ENCODE measurements at regions not wholly inside any gene's neighbourhood (a gene's known extent, or its start where the extent isn't known, plus 50 kb on each side); places are given as distances from the start of the nearest gene placed in this dataset.

GRCh38 chr15:88400084-88400483 lies 67.1 kb downstream of the MRPL46 start:
- Histone ChIP-seq H3K4me3 (ENCODE audit: low read depth, low read length) (no peak overlapping the region), H3K9me3 (ENCODE audit: control insufficient read depth, insufficient read depth, low read depth, low read length) (no peaks in the 10 kb centered on the region), H3K4me1 (ENCODE audit: control insufficient read depth, insufficient read depth, low read length) (peaks cover 7% of the 10 kb centered on the region; the same call in 1 of the 2 replicates), H3K36me3 (ENCODE audit: control insufficient read depth in 2 of 2, insufficient read depth in 1 of 2, low read length in 2 of 2) (no peaks in the 10 kb centered on the region), H3K27ac (ENCODE audit: extremely low read depth, low read depth, low read length) (no peak overlapping the region)
- TF ChIP-seq ZBTB17 (tag by site-specific recombination; IDR thresholded peaks at IDR 0.05): no peak
- no peak for TF ChIP-seq ZNF560 (tag by site-specific recombination; IDR thresholded peaks at IDR 0.05; ENCODE audit: borderline replicate concordance)
- no peak for TF ChIP-seq ZNF580 (tag by site-specific recombination; IDR thresholded peaks at IDR 0.05)
- TF ChIP-seq ZNF248 (tag by site-specific recombination; IDR thresholded peaks at IDR 0.05): no peak
- no peak for TF ChIP-seq KLF1 (tag by site-specific recombination; IDR thresholded peaks at IDR 0.05)
- TF ChIP-seq IKZF3 (tag by site-specific recombination; IDR thresholded peaks at IDR 0.05): no peak
- TF ChIP-seq, protein P1, sequence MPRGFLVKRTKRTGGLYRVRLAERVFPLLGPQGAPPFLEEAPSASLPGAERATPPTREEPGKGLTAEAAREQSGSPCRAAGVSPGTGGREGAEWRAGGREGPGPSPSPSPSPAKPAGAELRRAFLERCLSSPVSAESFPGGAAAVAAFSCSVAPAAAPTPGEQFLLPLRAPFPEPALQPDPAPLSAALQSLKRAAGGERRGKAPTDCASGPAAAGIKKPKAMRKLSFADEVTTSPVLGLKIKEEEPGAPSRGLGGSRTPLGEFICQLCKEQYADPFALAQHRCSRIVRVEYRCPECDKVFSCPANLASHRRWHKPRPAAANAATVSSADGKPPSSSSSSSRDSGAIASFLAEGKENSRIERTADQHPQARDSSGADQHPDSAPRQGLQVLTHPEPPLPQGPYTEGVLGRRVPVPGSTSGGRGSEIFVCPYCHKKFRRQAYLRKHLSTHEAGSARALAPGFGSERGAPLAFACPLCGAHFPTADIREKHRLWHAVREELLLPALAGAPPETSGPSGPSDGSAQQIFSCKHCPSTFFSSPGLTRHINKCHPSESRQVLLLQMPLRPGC (tag by site-specific recombination; IDR thresholded peaks at IDR 0.05): no peak
- TF ChIP-seq ZSCAN18 (tag by site-specific recombination; IDR thresholded peaks at IDR 0.05): no peak
- no peak for TF ChIP-seq ZNF48 (tag by site-specific recombination; IDR thresholded peaks at IDR 0.05)
- TF ChIP-seq SP7 (tag by site-specific recombination; IDR thresholded peaks at IDR 0.05): no peak
- TF ChIP-seq, protein P2, sequence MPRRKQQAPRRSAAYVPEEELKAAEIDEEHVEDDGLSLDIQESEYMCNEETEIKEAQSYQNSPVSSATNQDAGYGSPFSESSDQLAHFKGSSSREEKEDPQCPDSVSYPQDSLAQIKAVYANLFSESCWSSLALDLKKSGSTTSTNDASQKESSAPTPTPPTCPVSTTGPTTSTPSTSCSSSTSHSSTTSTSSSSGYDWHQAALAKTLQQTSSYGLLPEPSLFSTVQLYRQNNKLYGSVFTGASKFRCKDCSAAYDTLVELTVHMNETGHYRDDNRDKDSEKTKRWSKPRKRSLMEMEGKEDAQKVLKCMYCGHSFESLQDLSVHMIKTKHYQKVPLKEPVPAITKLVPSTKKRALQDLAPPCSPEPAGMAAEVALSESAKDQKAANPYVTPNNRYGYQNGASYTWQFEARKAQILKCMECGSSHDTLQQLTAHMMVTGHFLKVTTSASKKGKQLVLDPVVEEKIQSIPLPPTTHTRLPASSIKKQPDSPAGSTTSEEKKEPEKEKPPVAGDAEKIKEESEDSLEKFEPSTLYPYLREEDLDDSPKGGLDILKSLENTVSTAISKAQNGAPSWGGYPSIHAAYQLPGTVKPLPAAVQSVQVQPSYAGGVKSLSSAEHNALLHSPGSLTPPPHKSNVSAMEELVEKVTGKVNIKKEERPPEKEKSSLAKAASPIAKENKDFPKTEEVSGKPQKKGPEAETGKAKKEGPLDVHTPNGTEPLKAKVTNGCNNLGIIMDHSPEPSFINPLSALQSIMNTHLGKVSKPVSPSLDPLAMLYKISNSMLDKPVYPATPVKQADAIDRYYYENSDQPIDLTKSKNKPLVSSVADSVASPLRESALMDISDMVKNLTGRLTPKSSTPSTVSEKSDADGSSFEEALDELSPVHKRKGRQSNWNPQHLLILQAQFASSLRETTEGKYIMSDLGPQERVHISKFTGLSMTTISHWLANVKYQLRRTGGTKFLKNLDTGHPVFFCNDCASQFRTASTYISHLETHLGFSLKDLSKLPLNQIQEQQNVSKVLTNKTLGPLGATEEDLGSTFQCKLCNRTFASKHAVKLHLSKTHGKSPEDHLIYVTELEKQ (tag by site-specific recombination; IDR thresholded peaks at IDR 0.05; ENCODE audit: borderline replicate concordance): no peak
- TF ChIP-seq ZNF19 (tag by site-specific recombination; IDR thresholded peaks at IDR 0.05; ENCODE audit: low read depth): no peak
- no peak for TF ChIP-seq ZNF548 (tag by site-specific recombination; IDR thresholded peaks at IDR 0.05)
- no peak for TF ChIP-seq ZBTB20 (tag by site-specific recombination; IDR thresholded peaks at IDR 0.05)
- ChIA-PET POLR2A (no interaction called here), CTCF (interaction anchor here (1.1 to 1.2 kb wide), 2 partner anchors 14 to 154 kb away, joined by 3 to 5 read pairs; no protein-coding TSS in a partner anchor)

GRCh38 chr15:88399021-88399685 lies 68.0 kb downstream of the MRPL46 start:
- no peaks in the 10 kb centered on the region for H3K9me3 ChIP-seq (ENCODE audit: control insufficient read depth, insufficient read depth, low read depth, low read length)
- CTCF ChIA-PET: interaction anchor here (0.5 to 1.2 kb wide), 3 partner anchors 15 to 153 kb away, joined by 3 to 5 read pairs (median 4); no protein-coding TSS in a partner anchor
- peaks cover 7% of the 10 kb centered on the region; the same call in 1 of the 2 replicates for H3K4me1 ChIP-seq (ENCODE audit: control insufficient read depth, insufficient read depth, low read length)
- H3K27ac ChIP-seq (ENCODE audit: extremely low read depth, low read depth, low read length): no peak overlapping the region
- no peak overlapping the region for H3K4me3 ChIP-seq (ENCODE audit: low read depth, low read length)
- POLR2A ChIA-PET: no interaction called here
- no peaks in the 10 kb centered on the region for H3K36me3 ChIP-seq (ENCODE audit: control insufficient read depth in 2 of 2, insufficient read depth in 1 of 2, low read length in 2 of 2)
- no peak for TF ChIP-seq SP7 (tag by site-specific recombination; IDR thresholded peaks at IDR 0.05)
- TF ChIP-seq ZNF747 (tag by site-specific recombination; IDR thresholded peaks at IDR 0.05): no peak
- TF ChIP-seq, protein P3, sequence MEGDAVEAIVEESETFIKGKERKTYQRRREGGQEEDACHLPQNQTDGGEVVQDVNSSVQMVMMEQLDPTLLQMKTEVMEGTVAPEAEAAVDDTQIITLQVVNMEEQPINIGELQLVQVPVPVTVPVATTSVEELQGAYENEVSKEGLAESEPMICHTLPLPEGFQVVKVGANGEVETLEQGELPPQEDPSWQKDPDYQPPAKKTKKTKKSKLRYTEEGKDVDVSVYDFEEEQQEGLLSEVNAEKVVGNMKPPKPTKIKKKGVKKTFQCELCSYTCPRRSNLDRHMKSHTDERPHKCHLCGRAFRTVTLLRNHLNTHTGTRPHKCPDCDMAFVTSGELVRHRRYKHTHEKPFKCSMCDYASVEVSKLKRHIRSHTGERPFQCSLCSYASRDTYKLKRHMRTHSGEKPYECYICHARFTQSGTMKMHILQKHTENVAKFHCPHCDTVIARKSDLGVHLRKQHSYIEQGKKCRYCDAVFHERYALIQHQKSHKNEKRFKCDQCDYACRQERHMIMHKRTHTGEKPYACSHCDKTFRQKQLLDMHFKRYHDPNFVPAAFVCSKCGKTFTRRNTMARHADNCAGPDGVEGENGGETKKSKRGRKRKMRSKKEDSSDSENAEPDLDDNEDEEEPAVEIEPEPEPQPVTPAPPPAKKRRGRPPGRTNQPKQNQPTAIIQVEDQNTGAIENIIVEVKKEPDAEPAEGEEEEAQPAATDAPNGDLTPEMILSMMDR (tag by site-specific recombination; IDR thresholded peaks at IDR 0.05): no peak
- TF ChIP-seq ZNF292 (tag by site-specific recombination; IDR thresholded peaks at IDR 0.05; ENCODE audit: borderline replicate concordance, low read depth): no peak
- no peak for TF ChIP-seq ZBTB26 (tag by site-specific recombination; optimal IDR thresholded peaks at IDR 0.05)
- TF ChIP-seq, protein P4, sequence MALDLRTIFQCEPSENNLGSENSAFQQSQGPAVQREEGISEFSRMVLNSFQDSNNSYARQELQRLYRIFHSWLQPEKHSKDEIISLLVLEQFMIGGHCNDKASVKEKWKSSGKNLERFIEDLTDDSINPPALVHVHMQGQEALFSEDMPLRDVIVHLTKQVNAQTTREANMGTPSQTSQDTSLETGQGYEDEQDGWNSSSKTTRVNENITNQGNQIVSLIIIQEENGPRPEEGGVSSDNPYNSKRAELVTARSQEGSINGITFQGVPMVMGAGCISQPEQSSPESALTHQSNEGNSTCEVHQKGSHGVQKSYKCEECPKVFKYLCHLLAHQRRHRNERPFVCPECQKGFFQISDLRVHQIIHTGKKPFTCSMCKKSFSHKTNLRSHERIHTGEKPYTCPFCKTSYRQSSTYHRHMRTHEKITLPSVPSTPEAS (tag by site-specific recombination; IDR thresholded peaks at IDR 0.05): no peak
- TF ChIP-seq KLF10 (tag by site-specific recombination; IDR thresholded peaks at IDR 0.05): no peak

Data from HEK293 (cell line).